Uterus (tissue), 3 donors: ENCODE measurements at regions not wholly inside any gene's neighbourhood (a gene's known extent, or its start where the extent isn't known, plus 50 kb on each side); places are given as distances from the start of the nearest gene placed in this dataset.
A peak's percentile ranks its signal among the peaks of the same experiment; 100 is the strongest.
"Not testable (repeated sequence)": the region's sequence is repeated elsewhere in the genome, so short reads cannot be mapped to it uniquely, and the experiment has no call there.

Experiments used
- DNase-seq, 2 donors: peaks; one replicate each; pipeline ENCODE4 v3.0.0-alpha.2; 2019 to 2020
- H3K27ac ChIP-seq, 2 donors: fragments of 200-600 bp; sonication (generic); 1 replicate in 1 of 2; 2 replicates in 1 of 2; pipeline ENCODE4 v1.5.1; 2016 to 2018
- H3K27me3 ChIP-seq, 2 donors: fragments of 200-600 bp; sonication (generic); one replicate each; pipeline ENCODE4 v1.5.1; 2018 to 2019; ENCODE audit warnings: control low read depth in 1 of 2
- H3K36me3 ChIP-seq, 2 donors: fragments of 200-600 bp; sonication (generic); one replicate each; pipeline ENCODE4 v1.5.1; 2019; ENCODE audit warnings: control low read depth in 1 of 2
- H3K4me1 ChIP-seq, 2 donors: fragments of 200-600 bp; sonication (generic); one replicate each; pipeline ENCODE4 v1.5.1; 2018 to 2019; ENCODE audit warnings: control low read depth in 1 of 2
- H3K4me3 ChIP-seq, 2 donors: fragments of 200-600 bp; sonication (generic); 1 replicate in 1 of 2; 2 replicates in 1 of 2; pipeline ENCODE4 v1.5.1; 2018 to 2019; ENCODE audit warnings: mild to moderate bottlenecking in 1 of 2
- H3K9me3 ChIP-seq, 2 donors: fragments of 200-600 bp; sonication (generic); one replicate each; pipeline ENCODE4 v1.5.1; 2019; ENCODE audit warnings: control low read depth in 1 of 2
- POLR2A ChIP-seq, 2 donors: fragments of 450-650 bp; IDR thresholded peaks; one replicate each; pipeline ENCODE4 v1.6.1; 2016; ENCODE audit warnings: antibody characterized with exemption in 2 of 2, mild to moderate bottlenecking in 1 of 2, moderate library complexity in 1 of 2
- intact Hi-C: fragments of 100-400 bp; cut with DNase I; formaldehyde crosslinking; loops from one replicate; pipeline ENCODE4 v1.15.1; 2023; ENCODE audit warnings: low total_unique reads
- TF ChIP-seq, protein P1 (sequence below), 4 experiments: fragments of 200-600 bp in 2 of 4; fragments of 450-650 bp in 2 of 4; sonication (generic) in 2 of 4; IDR thresholded peaks; one replicate each; pipeline ENCODE4 v1.5.1; 2016 to 2019; ENCODE audit warnings: antibody characterized with exemption in 4 of 4, mild to moderate bottlenecking in 2 of 4, moderate library complexity in 1 of 4
- donor health status: DM: yes; HTN: yes; CAD: no.

DNA sequence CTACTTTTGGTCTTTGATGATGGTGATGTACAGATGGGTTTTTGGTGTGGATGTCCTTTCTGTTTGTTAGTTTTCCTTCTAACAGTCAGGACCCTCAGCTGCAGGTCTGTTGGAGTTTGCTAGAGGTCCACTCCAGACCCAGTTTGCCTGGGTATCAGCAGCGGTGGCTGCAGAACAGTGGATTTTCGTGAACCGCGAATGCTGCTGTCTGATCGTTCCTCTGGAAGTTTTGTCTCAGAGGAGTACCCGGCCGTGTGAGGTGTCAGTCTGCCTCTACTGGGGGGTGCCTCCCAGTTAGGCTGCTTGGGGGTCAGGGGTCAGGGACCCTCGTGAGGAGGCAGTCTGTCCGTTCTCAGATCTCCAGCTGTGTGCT lies 56.6 kb upstream of the TNFAIP8 start:
- H3K9me3 ChIP-seq, H3K4me3 ChIP-seq, H3K4me1 ChIP-seq, H3K36me3 ChIP-seq, DNase-seq, H3K27me3 ChIP-seq, intact Hi-C loops, H3K27ac ChIP-seq: not testable (repeated sequence)

DNA sequence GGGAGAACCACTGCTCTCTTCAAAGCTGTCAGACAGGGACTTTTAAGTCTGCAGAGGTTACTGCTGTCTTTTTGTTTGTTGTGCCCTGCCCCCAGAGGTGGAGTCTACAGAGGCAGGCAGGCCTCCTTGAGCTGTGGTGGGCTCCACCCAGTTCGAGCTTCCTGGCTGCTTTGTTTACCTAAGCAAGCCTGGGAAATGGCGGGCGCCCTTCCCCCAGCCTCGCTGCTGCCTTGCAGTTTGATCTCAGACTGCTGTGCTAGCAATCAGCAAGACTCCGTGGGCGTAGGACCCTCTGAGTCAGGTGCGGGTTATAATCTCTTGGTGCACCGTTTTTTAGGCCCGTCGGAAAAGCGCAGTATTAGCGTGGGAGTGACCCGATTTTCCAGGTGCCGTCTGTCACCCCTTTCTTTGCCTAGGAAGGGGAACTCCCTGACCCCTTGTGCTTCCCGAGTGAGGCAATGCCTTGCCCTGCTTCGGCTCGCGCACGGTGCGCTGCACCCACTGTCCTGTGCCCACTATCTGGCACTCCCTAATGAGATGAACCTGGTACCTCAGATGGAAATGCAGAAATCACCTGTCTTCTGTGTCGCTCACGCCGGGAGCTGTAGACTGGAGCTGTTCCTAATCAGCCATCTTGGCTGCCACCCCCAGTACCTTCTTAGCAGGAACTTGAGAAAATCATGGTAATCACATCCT lies 56.1 kb upstream of the TNFAIP8 start:
- H3K36me3 ChIP-seq, H3K27ac ChIP-seq, H3K4me1 ChIP-seq, H3K9me3 ChIP-seq, DNase-seq, intact Hi-C loops, H3K27me3 ChIP-seq, H3K4me3 ChIP-seq: not testable (repeated sequence)

DNA sequence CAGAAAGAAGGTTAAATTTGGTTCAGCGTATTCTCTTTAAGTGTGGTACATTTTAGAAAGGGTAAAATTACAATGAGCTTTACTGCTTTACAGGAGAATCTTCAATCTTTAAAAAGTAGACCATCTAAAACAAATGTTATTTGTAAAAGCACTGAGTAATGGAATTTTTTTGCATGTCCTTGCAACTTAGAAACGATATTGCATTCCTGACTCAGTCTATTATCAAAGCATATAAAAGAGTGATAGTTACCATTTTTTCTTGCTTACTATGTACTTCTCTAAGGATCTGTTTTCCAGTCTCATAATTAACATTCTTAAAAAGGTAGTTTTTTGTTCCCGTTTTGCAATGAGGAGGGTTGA lies 55.5 kb upstream of the TNFAIP8 start:
- Histone ChIP-seq H3K27ac (no peak overlapping the region), H3K27me3 (no peaks in the 10 kb centered on the region), H3K4me3 (no peak overlapping the region), H3K9me3 (no peaks in the 10 kb centered on the region), H3K36me3 (no peaks in the 10 kb centered on the region), H3K4me1 (no peaks in the 10 kb centered on the region)
- no peak for DNase-seq
- intact Hi-C loops, result no loop called here
- TF ChIP-seq POLR2A (IDR thresholded peaks at IDR 0.05), result no peak
- TF ChIP-seq, protein P1, sequence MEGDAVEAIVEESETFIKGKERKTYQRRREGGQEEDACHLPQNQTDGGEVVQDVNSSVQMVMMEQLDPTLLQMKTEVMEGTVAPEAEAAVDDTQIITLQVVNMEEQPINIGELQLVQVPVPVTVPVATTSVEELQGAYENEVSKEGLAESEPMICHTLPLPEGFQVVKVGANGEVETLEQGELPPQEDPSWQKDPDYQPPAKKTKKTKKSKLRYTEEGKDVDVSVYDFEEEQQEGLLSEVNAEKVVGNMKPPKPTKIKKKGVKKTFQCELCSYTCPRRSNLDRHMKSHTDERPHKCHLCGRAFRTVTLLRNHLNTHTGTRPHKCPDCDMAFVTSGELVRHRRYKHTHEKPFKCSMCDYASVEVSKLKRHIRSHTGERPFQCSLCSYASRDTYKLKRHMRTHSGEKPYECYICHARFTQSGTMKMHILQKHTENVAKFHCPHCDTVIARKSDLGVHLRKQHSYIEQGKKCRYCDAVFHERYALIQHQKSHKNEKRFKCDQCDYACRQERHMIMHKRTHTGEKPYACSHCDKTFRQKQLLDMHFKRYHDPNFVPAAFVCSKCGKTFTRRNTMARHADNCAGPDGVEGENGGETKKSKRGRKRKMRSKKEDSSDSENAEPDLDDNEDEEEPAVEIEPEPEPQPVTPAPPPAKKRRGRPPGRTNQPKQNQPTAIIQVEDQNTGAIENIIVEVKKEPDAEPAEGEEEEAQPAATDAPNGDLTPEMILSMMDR (IDR thresholded peaks at IDR 0.05), result no peak

DNA sequence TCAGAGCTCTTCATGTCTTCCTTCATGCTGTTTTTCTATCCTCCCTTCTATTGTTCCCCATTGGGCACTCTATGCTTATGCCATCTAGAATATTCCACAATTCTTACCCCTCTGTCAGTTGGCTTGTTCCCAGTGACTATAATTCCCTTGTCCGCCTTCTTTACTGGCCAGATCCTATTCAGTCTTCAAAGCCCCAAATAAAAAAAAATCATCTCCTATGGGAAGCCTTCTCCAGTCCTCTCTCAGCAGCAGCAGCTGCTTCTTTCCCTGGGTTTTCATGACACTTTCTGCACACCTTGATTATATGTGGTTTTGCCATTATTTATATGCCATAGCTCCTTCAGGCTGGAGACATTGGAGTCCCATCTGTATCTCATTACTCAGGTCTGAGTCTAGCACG lies 54.6 kb upstream of the TNFAIP8 start:
- no peaks in the 10 kb centered on the region for H3K27me3 ChIP-seq
- no peaks in the 10 kb centered on the region for H3K9me3 ChIP-seq
- no peaks in the 10 kb centered on the region for H3K4me1 ChIP-seq
- no peak for TF ChIP-seq POLR2A (IDR thresholded peaks at IDR 0.05)
- TF ChIP-seq, protein P1 (IDR thresholded peaks at IDR 0.05), result no peak
- no peak for DNase-seq
- H3K36me3 ChIP-seq, result no peaks in the 10 kb centered on the region
- no peak overlapping the region for H3K4me3 ChIP-seq
- no peak overlapping the region for H3K27ac ChIP-seq
- intact Hi-C loops, result no loop called here

DNA sequence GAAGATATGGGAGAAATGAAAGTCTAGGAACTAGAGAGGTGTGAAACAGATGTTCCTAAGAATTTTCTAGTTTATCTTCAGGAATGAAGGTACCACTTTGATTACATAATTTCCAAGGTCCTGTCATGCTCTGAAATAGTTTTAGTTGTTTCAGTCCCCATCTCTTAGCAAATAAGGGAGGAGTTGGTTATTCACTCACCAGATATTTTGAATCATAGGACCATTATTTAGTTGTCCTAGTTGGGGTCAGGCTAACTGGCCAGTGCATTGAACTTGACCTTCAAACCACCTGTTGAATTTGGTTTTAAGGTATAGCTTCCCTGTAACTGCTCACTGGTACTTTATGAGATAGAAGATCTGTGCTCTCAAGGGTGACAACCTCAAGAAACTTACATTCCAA lies 53.9 kb upstream of the TNFAIP8 start:
- DNase-seq, result no peak
- Histone ChIP-seq H3K27ac (no peak overlapping the region), H3K4me3 (no peak overlapping the region), H3K36me3 (no peaks in the 10 kb centered on the region), H3K9me3 (no peaks in the 10 kb centered on the region), H3K4me1 (no peaks in the 10 kb centered on the region), H3K27me3 (no peaks in the 10 kb centered on the region)
- TF ChIP-seq, protein P1 (IDR thresholded peaks at IDR 0.05), result no peak
- no peak for TF ChIP-seq POLR2A (IDR thresholded peaks at IDR 0.05)
- intact Hi-C loops, result no loop called here

DNA sequence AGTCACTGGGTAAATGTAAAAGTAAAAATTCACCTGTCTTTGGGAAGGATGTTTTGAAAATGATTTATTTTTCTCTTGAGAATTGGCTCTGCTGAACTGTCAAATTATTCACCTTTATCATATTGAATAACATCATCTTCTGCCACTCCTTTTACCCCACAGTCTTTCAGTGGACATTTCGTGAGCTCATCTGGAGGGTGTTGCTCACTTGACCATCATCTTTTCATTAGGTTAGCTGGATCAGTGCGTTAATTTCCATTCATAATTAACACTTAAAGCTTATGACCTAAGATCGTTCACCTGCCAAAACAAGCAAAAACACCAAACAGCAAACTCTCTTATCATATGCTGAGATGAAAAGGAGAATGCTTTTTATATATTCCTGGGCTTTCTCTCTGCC lies 53.4 kb upstream of the TNFAIP8 start:
- intact Hi-C loops, result no loop called here
- Histone ChIP-seq H3K9me3 (no peaks in the 10 kb centered on the region), H3K36me3 (no peaks in the 10 kb centered on the region), H3K27ac (peak overlapping the region in 1 of 2 donors; percentile 37), H3K4me3 (no peak overlapping the region), H3K27me3 (no peaks in the 10 kb centered on the region), H3K4me1 (no peaks in the 10 kb centered on the region)
- DNase-seq, result no peak
- no peak for TF ChIP-seq POLR2A (IDR thresholded peaks at IDR 0.05)
- TF ChIP-seq, protein P1 (IDR thresholded peaks at IDR 0.05), result no peak
